K562 (cell line): ENCODE measurements at regions not wholly inside any gene's neighbourhood (a gene's known extent, or its start where the extent isn't known, plus 50 kb on each side); places are given as distances from the start of the nearest gene placed in this dataset.

ENCODE experiments used
- ATAC-seq: fragments of 200-7000 bp; cut with Tn5 transposase; 3 replicates; pipeline ENCODE4 v1.9.1; 2020; ENCODE audit warnings: moderate library complexity
- BruUV-seq: library from RNA; stranded (reverse); fragments of 400-500 nt; replicated peaks from 2 replicates; lab custom pipeline; 2021; lab: Mats Ljungman, UMichigan
- CTCF ChIA-PET: fragments of 300-600 bp; formaldehyde crosslinking; extraction: SDS; loops from one replicate; lab custom pipeline; 2021; ENCODE audit warnings: low intra/inter-chr PET ratio; lab: Yijun Ruan, JAX
- POLR2A ChIA-PET: fragments of 300-600, 350-650 bp; sonication (Branson Sonifier 250); formaldehyde crosslinking; extraction: SDS; loops from one replicate; lab custom pipeline; 2021; ENCODE audit warnings: antibody characterized with exemption, inconsistent platforms; lab: Yijun Ruan, JAX
- DNase-seq, 4 experiments: peaks; one replicate each; pipeline versions ENCODE4 v3.0.0 to v3.0.0-alpha.2; 2011 to 2018; ENCODE audit warnings: low spot score in 3 of 4, mixed read lengths in 3 of 4; ENCODE audit errors: extremely low read depth in 1 of 4
- FAIRE-seq: peaks from 2 replicates; lab custom pipeline; 2011; peaks lifted over from hg19 to GRCh38; lab: Jason Lieb, UNC
- H2AFZ ChIP-seq: 2 replicates; pipeline ENCODE4 v1.6.0; 2011; ENCODE audit warnings: low read depth, low read length, control low read depth, inconsistent platforms
- H3K27ac ChIP-seq: fragments of 200-600 bp; 3 replicates; pipeline ENCODE4 v1.8.0; 2011; ENCODE audit warnings: low read depth, mild to moderate bottlenecking, control low read depth, inconsistent platforms, low read length, moderate library complexity, mixed read lengths; ENCODE audit errors: extremely low read depth
- H3K27me3 ChIP-seq, 2 experiments: fragments of 300-600 bp in 1 of 2; 2 replicates in 1 of 2; 3 replicates in 1 of 2; pipeline versions ENCODE4 v1.6.0 to v1.8.0; 2011; ENCODE audit warnings: inconsistent platforms in 2 of 2, low read length in 2 of 2, mild to moderate bottlenecking in 1 of 2, mixed read lengths in 1 of 2, moderate library complexity in 1 of 2; ENCODE audit not compliant: control insufficient read depth in 2 of 2, insufficient read depth in 2 of 2
- H3K36me3 ChIP-seq: fragments of 300-600 bp; 3 replicates; pipeline ENCODE4 v1.8.0; 2011; ENCODE audit warnings: mild to moderate bottlenecking, low read length, inconsistent platforms; ENCODE audit not compliant: control insufficient read depth, insufficient read depth
- H3K4me1 ChIP-seq, 2 experiments: fragments of 200-600 bp in 1 of 2; replicated peaks in 1 of 2; 2 replicates in 1 of 2; 3 replicates in 1 of 2; pipeline versions ENCODE4 v1.5.1 to v1.8.0; 2011; ENCODE audit warnings: inconsistent platforms in 2 of 2, low read length in 2 of 2, mild to moderate bottlenecking in 1 of 2, mixed read lengths in 1 of 2, moderate library complexity in 1 of 2; ENCODE audit not compliant: control insufficient read depth in 2 of 2, insufficient read depth in 2 of 2
- H3K4me2 ChIP-seq: 2 replicates; pipeline ENCODE4 v1.6.1; 2011; ENCODE audit warnings: low read length, control low read depth, inconsistent platforms, mixed read lengths; ENCODE audit not compliant: insufficient read depth
- H3K4me3 ChIP-seq: fragments of 200-600 bp; sonication (generic), shearing (Covaris generic); 2 replicates; pipeline ENCODE4 v1.5.1; 2016; ENCODE audit warnings: control low read depth, inconsistent platforms
- H3K79me2 ChIP-seq: fragments of 200-600 bp; 3 replicates; pipeline ENCODE4 v1.8.0; 2011; ENCODE audit warnings: low read length, inconsistent platforms; ENCODE audit not compliant: control insufficient read depth, insufficient read depth
- H3K9ac ChIP-seq, 2 experiments: 2 replicates each; pipeline versions ENCODE4 v1.6.0 to v1.6.1; 2011; ENCODE audit warnings: low read depth in 2 of 2, low read length in 2 of 2, control low read depth in 1 of 2, inconsistent platforms in 1 of 2, mild to moderate bottlenecking in 1 of 2, mixed read lengths in 1 of 2; ENCODE audit not compliant: insufficient read depth in 1 of 2
- H3K9me1 ChIP-seq: one replicate; pipeline ENCODE4 v1.6.0; 2011; ENCODE audit warnings: inconsistent platforms, mild to moderate bottlenecking, low read length, moderate library complexity; ENCODE audit not compliant: control insufficient read depth, insufficient read depth
- H3K9me3 ChIP-seq: replicated peaks from 2 replicates; pipeline ENCODE4 v1.5.1; 2011; ENCODE audit warnings: low read depth, low read length, inconsistent platforms; ENCODE audit not compliant: control insufficient read depth, insufficient read depth
- H4K20me1 ChIP-seq: replicated peaks from 2 replicates; pipeline ENCODE4 v1.6.1; 2011; ENCODE audit warnings: low read length, inconsistent platforms, mixed read lengths; ENCODE audit not compliant: control insufficient read depth, insufficient read depth
- CEBPZ ChIP-seq: fragments of 150-350 bp; IDR thresholded peaks from 2 replicates; pipeline ENCODE4 v1.6.1; 2014; ENCODE audit warnings: low read depth, mild to moderate bottlenecking, low read length, borderline replicate concordance
- FOXM1 ChIP-seq, 2 experiments: fragments of 450-650 bp in 1 of 2; sonication (generic) in 1 of 2; formaldehyde crosslinking in 1 of 2; IDR thresholded peaks; 2 replicates each; pipeline versions ENCODE4 v1.6.1 to v1.9.0; 2017 to 2022; ENCODE audit warnings: low read depth in 2 of 2, mild to moderate bottlenecking in 2 of 2, missing genetic modification reagents in 1 of 2, moderate library complexity in 1 of 2
- HOMEZ ChIP-seq: fragments of 250-450 bp; sonication (Bioruptor Pico); IDR thresholded peaks from 2 replicates; pipeline ENCODE4 v1.4.0; 2020; ENCODE audit warnings: mild to moderate bottlenecking, moderate library complexity
- MAFG ChIP-seq: fragments of 450-650 bp; conservative IDR thresholded peaks from 2 replicates; pipeline ENCODE4 v1.6.1; 2016; ENCODE audit warnings: missing genetic modification characterization, missing compliant biosample characterization
- SNRNP70 ChIP-seq: fragments of 200-400 bp; formaldehyde crosslinking; optimal IDR thresholded peaks from 2 replicates; pipeline ENCODE3; 2017; ENCODE audit warnings: low read depth, low read length
- VEZF1 ChIP-seq: fragments of 200-800 bp; sonication (Bioruptor generic); IDR thresholded peaks from 2 replicates; pipeline ENCODE4 v1.6.1; 2017; ENCODE audit warnings: missing genetic modification characterization, missing compliant biosample characterization
- ZFPM2 ChIP-seq: fragments of 250-450 bp; sonication (Bioruptor Pico); IDR thresholded peaks from 2 replicates; pipeline ENCODE4 v1.5.1; 2022; ENCODE audit warnings: mild to moderate bottlenecking
- ZSCAN29 ChIP-seq: fragments of 450-650 bp; IDR thresholded peaks from 2 replicates; pipeline ENCODE4 v1.6.1; 2017
- WGBS: fragments of 100-300 bp; shearing (Covaris generic); methylation state at CpG from one replicate; pipeline ENCODE4 v1.1.6; 2016; ENCODE audit warnings: low coverage, mixed read lengths; ENCODE audit not compliant: insufficient coverage; ENCODE audit errors: missing lambda C conversion rate; 5-methylcytosine and 5-hydroxymethylcytosine counted together
- in situ Hi-C: fragments of 300-500 bp; cut with MboI; formaldehyde crosslinking; loops from 4 replicates; pipeline ENCODE4 v1.15.0; 2018; ENCODE audit warnings: inconsistent platforms, mixed read lengths
- intact Hi-C: fragments of 100-400 bp; cut with micrococcal nuclease; formaldehyde crosslinking; loops from 2 replicates; pipeline ENCODE4 v1.14.2; 2022

GRCh38 chr7:51680594-51681399 lies 364.2 kb upstream of the COBL start:
- H3K79me2 ChIP-seq = no peaks in the 10 kb centered on the region
- H3K4me2 ChIP-seq = no peak overlapping the region
- H3K27ac ChIP-seq = no peak overlapping the region
- H3K27me3 ChIP-seq = no peaks in the 10 kb centered on the region
- H3K4me1 ChIP-seq = no peaks in the 10 kb centered on the region
- no peak for FAIRE-seq
- BruUV-seq = no TSS peak
- CTCF ChIA-PET = no interaction called here
- intact Hi-C loops = no loop called here
- 0% methylated on average over 13 of the region's 13 CpGs for WGBS
- POLR2A ChIA-PET = no interaction called here
- DNase-seq = no peak
- no peak for TF ChIP-seq FOXM1 (IDR thresholded peaks at IDR 0.05; ENCODE audit: low read depth)
- TF ChIP-seq FOXM1 (CRISPR knock-in tag; IDR thresholded peaks at IDR 0.05; ENCODE audit: low read depth) = no peak
- no peak for TF ChIP-seq SNRNP70
- TF ChIP-seq HOMEZ (CRISPR knock-in tag) = no peak
- TF ChIP-seq VEZF1 (CRISPR knock-in tag) = no peak
- no peak for TF ChIP-seq ZFPM2
- TF ChIP-seq CEBPZ = no peak
- no peak for TF ChIP-seq ZSCAN29
- TF ChIP-seq MAFG = no peak
- TF ChIP-seq, all 486 proteins: peak for 0
- Histone ChIP-seq H3K9me1 (no peaks in the 10 kb centered on the region), H3K36me3 (no peaks in the 10 kb centered on the region), H3K9ac (no peak overlapping the region), H3K9me3 (no peaks in the 10 kb centered on the region), H3K4me3 (no peak overlapping the region), H2AFZ (no peak overlapping the region), H4K20me1 (no peaks in the 10 kb centered on the region)
- in situ Hi-C loops = no loop called here
- no peak for ATAC-seq
